Neutrophil (primary cell): ENCODE measurements at regions not wholly inside any gene's neighbourhood (a gene's known extent, or its start where the extent isn't known, plus 50 kb on each side); places are given as distances from the start of the nearest gene placed in this dataset.

Experiments
- H3K27ac ChIP-seq: fragments of 200-600 bp; sonication (generic); 2 replicates; pipeline ENCODE4 v1.5.1; 2016; ENCODE audit warnings: mild to moderate bottlenecking, moderate library complexity
- H3K27me3 ChIP-seq: fragments of 200-600 bp; sonication (generic); 2 replicates; pipeline ENCODE4 v1.6.0; 2016; ENCODE audit warnings: mild to moderate bottlenecking
- H3K36me3 ChIP-seq: fragments of 200-600 bp; sonication (generic); 2 replicates; pipeline ENCODE4 v1.5.1; 2017
- H3K4me1 ChIP-seq, 2 experiments: fragments of 200-600 bp in 1 of 2; sonication (generic) in 1 of 2; 1 replicate in 1 of 2; 2 replicates in 1 of 2; pipeline versions ENCODE4 v1.5.1 to v1.6.1; 2013 to 2016; ENCODE audit warnings: low read depth in 1 of 2, low read length in 1 of 2, mild to moderate bottlenecking in 1 of 2, moderate library complexity in 1 of 2; ENCODE audit not compliant: control insufficient read depth in 1 of 2, insufficient read depth in 1 of 2
- H3K4me3 ChIP-seq, 2 experiments: fragments of 200-600 bp in 1 of 2; sonication (generic) in 1 of 2; 1 replicate in 1 of 2; 2 replicates in 1 of 2; pipeline ENCODE4 v1.5.1; 2013 to 2016; ENCODE audit warnings: low read depth in 1 of 2, low read length in 1 of 2, mild to moderate bottlenecking in 1 of 2, moderate library complexity in 1 of 2
- H3K9me3 ChIP-seq: fragments of 200-600 bp; sonication (generic); 2 replicates; pipeline ENCODE4 v1.5.1; 2016
- TF ChIP-seq, protein P1 (sequence below): fragments of 200-600 bp; sonication (generic); IDR thresholded peaks from 2 replicates; pipeline ENCODE4 v1.5.1; 2016; ENCODE audit warnings: antibody characterized with exemption

DNA sequence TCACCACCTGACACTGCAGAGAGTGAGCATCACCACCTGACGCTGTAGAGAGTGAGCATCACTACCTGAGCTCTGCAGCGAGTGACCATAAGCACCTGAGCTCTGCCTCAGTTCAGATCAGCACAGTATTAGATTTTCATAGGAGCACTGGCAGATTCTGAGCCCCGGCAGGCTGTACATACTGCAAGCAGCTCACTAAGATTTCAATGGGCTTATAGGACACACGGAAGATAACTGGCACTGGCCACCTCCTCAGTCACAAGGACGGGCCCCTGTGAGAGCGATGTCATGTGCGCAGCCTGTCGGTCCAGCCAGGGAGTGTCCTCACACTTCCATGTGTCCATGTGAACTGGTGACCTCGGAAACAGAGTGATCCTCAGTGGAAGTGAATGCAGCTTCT is 153.5 kb upstream of the IRX2 start:
- H3K4me3 ChIP-seq = no peak overlapping the region
- H3K27ac ChIP-seq = no peak overlapping the region
- no peaks in the 10 kb centered on the region for H3K4me1 ChIP-seq
- no peaks in the 10 kb centered on the region for H3K36me3 ChIP-seq
- H3K27me3 ChIP-seq = no peaks in the 10 kb centered on the region
- TF ChIP-seq, protein P1, sequence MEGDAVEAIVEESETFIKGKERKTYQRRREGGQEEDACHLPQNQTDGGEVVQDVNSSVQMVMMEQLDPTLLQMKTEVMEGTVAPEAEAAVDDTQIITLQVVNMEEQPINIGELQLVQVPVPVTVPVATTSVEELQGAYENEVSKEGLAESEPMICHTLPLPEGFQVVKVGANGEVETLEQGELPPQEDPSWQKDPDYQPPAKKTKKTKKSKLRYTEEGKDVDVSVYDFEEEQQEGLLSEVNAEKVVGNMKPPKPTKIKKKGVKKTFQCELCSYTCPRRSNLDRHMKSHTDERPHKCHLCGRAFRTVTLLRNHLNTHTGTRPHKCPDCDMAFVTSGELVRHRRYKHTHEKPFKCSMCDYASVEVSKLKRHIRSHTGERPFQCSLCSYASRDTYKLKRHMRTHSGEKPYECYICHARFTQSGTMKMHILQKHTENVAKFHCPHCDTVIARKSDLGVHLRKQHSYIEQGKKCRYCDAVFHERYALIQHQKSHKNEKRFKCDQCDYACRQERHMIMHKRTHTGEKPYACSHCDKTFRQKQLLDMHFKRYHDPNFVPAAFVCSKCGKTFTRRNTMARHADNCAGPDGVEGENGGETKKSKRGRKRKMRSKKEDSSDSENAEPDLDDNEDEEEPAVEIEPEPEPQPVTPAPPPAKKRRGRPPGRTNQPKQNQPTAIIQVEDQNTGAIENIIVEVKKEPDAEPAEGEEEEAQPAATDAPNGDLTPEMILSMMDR = no peak
- H3K9me3 ChIP-seq = no peaks in the 10 kb centered on the region

- Histone ChIP-seq H3K4me1 (no peaks in the 10 kb centered on the region), H3K36me3 (no peaks in the 10 kb centered on the region), H3K4me3 (no peak overlapping the region), H3K27me3 (no peaks in the 10 kb centered on the region), H3K9me3 (no peaks in the 10 kb centered on the region), H3K27ac (no peak overlapping the region)
- TF ChIP-seq, protein P1 = no peak
Observed at GRCh38 chr5:2904399-2904798, 152.9 kb upstream of the IRX2 start.

DNA sequence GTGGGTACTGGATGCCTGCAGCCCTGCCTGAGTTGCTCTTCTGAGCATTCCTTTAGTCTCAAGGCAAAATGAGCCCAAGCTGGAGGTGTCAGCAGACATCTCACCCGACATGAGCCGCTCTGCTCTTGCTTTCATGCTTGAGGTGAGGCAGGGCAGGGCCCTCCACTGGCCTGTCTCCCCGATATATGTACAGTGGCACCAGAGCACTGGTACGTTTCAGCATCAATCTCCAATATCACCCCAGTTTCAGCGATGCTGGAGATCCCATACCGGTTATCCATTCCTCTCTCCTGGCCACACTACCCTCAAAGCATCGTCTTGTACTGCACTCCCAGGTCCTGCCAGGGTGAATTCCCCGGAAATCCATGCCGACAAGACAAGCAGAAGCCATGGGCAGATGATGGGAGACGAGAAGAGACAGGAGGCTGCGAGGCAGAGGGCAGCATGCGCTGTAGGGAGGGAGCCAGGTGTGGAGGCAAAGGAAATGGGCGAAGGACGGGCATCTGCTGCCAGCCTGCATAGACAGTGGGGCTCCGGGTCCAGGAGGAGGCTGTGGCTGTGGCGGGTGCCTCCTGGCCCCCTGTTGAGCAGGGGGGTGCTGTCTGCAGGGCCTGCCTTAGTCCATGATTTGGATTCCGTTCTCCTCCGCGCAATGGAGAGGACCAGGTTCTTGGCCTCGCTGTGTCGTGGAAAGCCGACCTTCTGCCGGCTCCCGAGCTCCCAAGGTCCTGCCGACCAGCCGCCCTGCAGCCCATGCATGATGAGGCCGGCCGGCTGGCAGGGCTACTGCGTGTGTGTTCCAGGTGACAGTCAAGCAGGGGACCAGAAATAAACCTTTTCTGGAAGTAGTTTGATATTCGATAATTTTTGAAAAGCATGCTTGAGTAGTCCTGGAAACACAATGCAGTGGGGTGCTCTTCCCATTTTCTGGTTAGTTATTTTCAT is 152.2 kb upstream of the IRX2 start:
- Histone ChIP-seq H3K4me3 (no peak overlapping the region), H3K36me3 (no peaks in the 10 kb centered on the region), H3K27me3 (no peaks in the 10 kb centered on the region), H3K27ac (no peak overlapping the region), H3K4me1 (no peaks in the 10 kb centered on the region), H3K9me3 (no peaks in the 10 kb centered on the region)
- TF ChIP-seq, protein P1 = no peak

DNA sequence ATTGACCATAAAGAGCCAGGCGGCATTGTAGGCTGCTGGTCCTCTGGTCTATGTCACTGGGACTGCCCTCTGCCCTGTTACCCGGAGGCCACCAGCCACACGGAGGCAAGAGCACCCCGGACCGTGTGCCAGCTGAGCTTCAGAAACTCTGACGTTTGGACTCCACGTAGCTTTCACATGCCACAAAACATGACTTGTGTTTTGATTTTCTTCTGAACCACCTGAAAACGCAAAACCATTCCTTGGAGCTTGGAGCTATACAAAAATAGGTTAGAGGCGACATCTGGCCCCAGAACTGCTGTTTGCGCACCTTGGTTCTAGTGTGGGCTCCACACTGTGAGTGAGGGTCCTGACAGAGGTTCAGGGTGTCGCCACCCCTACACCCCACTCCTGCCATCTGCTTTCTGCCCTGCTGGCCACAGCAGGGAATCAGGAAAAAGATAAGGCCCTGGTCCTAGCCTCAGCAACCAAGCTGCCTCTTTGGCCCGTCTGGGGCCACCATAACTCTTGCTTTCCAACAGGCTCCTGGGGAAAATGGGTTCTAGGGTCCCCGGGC is 151.3 kb upstream of the IRX2 start:
- Histone ChIP-seq H3K9me3 (no peaks in the 10 kb centered on the region), H3K36me3 (no peaks in the 10 kb centered on the region), H3K27ac (no peak overlapping the region), H3K27me3 (no peaks in the 10 kb centered on the region), H3K4me1 (no peaks in the 10 kb centered on the region), H3K4me3 (no peak overlapping the region)
- TF ChIP-seq, protein P1 = no peak

DNA sequence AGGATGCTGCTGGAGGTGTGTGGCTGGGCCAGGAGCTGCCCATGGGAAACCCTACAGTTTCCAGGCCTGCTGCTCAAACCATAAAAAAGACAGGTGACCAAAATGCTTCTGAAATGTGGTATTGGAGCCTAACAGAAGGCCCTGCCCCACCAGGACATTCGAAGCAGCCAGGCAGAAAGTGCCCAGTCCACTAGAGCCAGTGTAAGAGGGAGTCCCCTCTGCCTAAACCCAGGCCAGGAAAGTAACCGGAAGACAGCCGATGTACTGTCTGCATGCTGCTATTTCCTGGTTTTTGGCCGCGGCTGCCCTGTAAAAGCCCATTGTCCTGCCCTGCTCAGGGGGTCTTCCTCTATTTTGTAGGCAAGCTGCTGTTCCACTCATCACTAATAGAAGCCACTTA is 150.7 kb upstream of the IRX2 start:
- TF ChIP-seq, protein P1 = no peak
- Histone ChIP-seq H3K27me3 (no peaks in the 10 kb centered on the region), H3K4me1 (no peaks in the 10 kb centered on the region), H3K36me3 (no peaks in the 10 kb centered on the region), H3K9me3 (no peaks in the 10 kb centered on the region), H3K27ac (no peak overlapping the region), H3K4me3 (no peak overlapping the region)
